Stomach (tissue), 4 donors: ENCODE measurements at regions not wholly inside any gene's neighbourhood (a gene's known extent, or its start where the extent isn't known, plus 50 kb on each side); places are given as distances from the start of the nearest gene placed in this dataset.

Experiments
- POLR2A ChIP-seq, 4 donors: fragments of 450-650 bp; IDR thresholded peaks; one replicate each; pipeline ENCODE4 v1.6.1; 2016; ENCODE audit warnings: antibody characterized with exemption in 4 of 4, control low read depth in 2 of 4, mild to moderate bottlenecking in 1 of 4, moderate library complexity in 1 of 4
- POLR2AphosphoS5 ChIP-seq, 3 donors: sonication (generic); formaldehyde crosslinking; IDR thresholded peaks; one replicate each; pipeline ENCODE4 v1.6.1; 2016; ENCODE audit warnings: antibody characterized with exemption in 3 of 3
- TF ChIP-seq, protein P1 (sequence below), 7 experiments: fragments of 450-650 bp in 4 of 7; fragments of 200-600 bp in 3 of 7; sonication (generic) in 3 of 7; IDR thresholded peaks; one replicate each; pipeline ENCODE4 v1.5.1; 2016 to 2019; ENCODE audit warnings: antibody characterized with exemption in 7 of 7, control low read depth in 2 of 7, mild to moderate bottlenecking in 1 of 7

DNA sequence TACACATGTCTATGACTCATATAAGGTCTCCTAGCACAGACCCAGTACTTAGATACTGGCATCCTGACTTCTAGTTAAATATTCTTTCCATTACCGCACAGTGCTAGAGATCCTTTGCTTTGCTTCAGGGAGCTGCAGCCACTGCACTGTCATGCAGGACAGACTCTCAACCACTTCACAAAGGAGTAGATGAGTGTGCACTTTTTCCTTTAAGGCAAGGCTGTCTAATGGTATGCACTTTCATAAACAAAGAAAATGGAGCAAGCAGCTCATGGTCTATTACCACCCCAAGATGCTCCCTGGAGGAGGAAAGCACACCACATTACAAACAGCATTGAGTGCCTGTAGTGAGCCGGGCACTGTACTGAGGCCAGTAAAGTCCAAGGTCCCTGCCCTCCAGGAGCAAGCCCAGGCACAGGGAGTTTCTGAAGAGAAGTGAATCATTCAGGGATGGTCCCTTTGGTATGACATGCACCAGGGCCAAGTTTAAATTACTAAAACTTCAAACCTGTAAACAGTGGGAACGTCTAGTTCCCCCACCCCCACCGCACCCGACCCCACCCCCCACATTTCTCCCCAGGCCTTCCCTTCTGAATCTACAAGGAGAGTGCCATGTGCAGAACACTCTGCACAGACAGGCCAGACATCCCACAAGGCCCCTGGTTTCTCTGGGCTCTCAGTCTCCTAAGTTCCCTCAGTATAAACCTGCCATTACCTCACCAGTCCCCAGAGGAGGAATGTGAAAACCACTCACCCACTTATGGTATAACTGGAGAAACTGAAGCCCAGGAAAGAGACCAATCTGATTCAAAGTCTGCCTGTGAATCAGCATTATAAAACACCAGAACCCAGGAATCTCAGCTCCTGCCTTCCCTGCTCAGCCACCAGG lies 107.8 kb upstream of the BCL6 start:
- TF ChIP-seq, protein P1, sequence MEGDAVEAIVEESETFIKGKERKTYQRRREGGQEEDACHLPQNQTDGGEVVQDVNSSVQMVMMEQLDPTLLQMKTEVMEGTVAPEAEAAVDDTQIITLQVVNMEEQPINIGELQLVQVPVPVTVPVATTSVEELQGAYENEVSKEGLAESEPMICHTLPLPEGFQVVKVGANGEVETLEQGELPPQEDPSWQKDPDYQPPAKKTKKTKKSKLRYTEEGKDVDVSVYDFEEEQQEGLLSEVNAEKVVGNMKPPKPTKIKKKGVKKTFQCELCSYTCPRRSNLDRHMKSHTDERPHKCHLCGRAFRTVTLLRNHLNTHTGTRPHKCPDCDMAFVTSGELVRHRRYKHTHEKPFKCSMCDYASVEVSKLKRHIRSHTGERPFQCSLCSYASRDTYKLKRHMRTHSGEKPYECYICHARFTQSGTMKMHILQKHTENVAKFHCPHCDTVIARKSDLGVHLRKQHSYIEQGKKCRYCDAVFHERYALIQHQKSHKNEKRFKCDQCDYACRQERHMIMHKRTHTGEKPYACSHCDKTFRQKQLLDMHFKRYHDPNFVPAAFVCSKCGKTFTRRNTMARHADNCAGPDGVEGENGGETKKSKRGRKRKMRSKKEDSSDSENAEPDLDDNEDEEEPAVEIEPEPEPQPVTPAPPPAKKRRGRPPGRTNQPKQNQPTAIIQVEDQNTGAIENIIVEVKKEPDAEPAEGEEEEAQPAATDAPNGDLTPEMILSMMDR (IDR thresholded peaks at IDR 0.05), result no peak
- TF ChIP-seq POLR2AphosphoS5 (IDR thresholded peaks at IDR 0.05) (no peak), POLR2A (IDR thresholded peaks at IDR 0.05) (no peak)
